ENCODE measurements at regions not wholly inside any gene's neighbourhood (a gene's known extent, or its start where the extent isn't known, plus 50 kb on each side); places are given as distances from the start of the nearest gene placed in this dataset.

DNA sequence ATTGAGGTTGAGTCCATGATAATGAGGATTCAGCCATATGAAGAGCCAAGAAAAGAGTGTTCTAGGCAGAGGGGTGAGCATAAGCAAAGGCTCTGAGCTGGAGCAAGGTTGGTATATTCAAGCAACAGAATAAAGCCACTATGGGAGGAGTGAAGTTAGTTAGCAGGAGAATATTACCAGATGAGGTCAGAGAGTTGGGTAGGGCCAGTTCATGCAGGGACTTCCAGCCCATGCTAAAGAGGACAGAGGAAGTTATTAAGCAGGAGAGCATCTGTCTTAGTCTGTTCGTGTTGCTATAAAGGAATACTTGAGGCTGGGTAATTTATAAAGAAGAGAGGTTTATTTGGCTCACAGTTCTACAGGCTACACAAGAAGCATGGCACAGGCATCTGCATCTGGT, 57.1 kb upstream of the ATG10 start:
- no peak for DNase-seq (ENCODE audit: low read depth, low spot score)

DNA sequence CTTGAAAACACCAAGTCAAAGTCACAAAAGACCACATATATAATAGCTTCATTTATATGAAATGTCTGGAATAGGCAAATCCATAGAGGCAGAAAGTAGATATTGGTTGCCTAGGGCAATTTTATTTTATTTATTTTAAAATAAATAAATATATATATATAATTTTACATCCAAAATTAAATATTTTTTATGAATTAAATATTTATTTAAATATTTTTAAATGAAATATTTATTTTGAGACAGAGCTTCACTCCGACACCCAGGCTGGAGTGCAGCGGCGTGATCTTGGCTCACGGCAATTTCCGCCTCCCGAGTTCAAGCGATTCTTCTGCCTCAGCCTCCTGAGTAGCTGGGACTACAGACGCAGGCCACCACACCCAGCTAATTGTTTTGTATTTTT, 58.9 kb upstream of the ATG10 start:
- no peak for DNase-seq (ENCODE audit: low read depth, low spot score)

DNA sequence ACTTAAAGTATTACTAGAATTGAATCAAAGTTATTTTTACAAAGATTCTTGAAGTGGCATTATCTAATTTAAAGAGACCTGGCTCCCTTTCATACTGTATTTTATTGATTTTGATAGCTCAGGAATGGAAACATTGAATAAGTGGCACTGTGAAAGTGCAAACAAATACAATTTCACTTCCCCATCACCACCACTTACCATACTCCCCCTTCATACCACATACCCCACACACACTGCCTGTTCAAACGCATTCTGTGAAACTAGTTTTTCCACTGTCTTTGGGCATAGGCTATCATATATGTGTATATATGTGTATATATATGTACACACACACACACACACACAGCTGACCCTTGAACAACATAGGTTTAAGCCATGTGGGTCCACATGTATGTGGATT, 62.1 kb upstream of the ATG10 start:
- no peak for DNase-seq (ENCODE audit: low read depth, low spot score)

DNA sequence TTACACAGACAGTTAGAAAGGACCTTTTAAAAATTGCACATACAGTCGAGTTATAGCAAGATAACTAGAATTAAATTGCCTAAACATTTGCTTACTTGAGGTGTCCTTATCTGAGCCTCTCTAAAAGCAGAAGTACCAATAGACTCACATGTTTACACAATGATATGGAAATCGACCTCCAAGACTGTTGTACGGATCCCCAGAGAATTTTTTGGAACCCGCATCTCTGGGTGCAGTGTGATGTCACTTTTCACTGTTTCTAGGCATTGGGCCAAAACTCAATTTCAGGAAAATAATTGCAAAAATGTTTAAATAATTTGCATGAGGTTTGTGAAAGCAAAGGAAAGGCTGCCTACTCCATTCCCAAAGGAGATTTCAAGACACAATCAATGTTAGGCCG, 63.1 kb upstream of the ATG10 start:
- DNase-seq (ENCODE audit: low read depth, low spot score), result peak; percentile 42

DNA sequence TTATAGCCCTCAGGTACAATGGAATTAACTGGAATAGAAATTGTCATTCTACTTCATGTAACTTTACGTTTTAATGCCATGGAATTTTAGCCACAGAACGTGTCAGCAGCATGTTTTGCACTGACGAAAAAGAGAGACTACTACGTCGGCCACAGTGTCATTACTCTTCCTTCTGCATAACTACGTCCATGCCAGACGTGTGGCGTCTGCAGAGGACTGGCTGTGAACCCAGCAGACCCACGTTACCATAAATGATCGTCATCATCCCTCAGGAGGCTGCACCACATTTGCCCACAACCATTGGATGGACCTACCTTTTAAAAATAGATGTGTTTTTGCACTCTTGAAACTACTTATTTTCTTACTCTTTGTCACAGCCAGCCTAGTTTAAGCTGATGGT, 63.8 kb upstream of the ATG10 start:
- DNase-seq (ENCODE audit: low read depth, low spot score), result peak; percentile 48

DNA sequence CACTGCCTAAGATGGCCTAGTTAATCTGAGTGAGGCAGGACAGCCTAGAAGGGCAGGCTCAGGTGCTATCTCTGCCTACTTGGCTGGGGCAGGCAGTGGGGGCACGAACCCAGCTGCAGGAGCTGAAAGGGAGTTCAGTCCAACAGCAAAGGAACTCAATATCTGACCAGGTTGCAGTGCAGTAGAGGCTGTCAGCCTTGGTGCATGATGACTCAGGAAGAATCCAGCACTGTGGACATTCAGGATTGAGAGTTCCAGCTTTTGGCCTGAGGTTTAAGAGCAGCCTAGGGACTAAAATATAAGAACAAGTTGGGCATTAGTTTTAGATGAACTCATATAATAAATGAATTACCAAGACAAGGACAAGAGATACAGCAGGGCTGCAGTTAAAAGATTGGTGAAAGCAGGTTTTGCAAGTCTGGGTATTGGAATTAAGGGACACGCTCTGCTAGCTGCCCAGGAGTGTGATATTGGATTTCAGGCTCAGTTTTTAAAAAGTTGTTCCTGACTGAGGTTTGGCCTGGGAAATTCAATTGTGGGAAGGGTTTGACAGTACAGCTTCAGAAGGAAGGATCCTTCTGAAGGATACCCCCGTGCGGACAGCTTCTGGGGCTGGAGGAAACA, 64.7 kb upstream of the ATG10 start:
- DNase-seq (ENCODE audit: low read depth, low spot score), result peak; percentile 4

DNA sequence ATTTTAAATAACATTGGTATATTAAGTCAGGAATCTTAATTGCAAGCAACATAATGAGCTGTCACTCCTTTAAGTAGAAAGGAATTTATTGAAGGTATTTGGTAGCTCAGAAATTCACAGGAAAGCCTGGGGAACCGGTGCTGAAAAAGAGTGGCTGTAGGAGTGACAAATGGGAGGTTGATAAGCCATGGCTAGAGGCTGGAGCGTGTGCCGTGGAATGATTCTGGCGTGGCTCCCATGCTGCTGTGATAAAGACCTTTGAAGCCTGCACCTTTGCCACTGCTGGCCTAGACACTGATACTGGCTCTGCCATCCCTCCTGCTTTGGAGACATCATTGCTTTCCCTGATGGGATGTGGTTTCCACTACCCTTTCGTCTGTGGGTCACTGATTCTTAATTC, 65.7 kb upstream of the ATG10 start:
- peak; percentile 38 for DNase-seq (ENCODE audit: low read depth, low spot score)

DNA sequence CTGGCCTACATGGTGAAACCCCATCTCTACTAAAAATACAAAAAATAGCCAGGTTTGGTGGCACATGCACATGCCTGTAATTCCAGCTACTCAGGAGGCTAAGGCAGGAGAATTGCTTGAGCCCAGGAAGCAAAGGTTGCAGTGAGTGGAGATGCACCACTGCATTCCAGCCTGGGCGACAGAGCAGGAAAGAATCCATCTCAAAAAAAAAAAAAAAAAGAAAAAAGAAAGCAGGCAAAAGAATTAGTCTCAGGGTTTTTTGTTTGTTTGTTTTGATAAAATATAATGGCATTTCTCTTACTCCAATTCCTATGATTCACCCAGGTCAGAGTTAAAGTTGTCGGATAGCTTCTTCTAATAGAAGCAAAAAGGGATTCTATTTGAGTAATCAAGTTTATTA, 67.0 kb upstream of the ATG10 start:
- DNase-seq (ENCODE audit: low read depth, low spot score), result no peak

DNA sequence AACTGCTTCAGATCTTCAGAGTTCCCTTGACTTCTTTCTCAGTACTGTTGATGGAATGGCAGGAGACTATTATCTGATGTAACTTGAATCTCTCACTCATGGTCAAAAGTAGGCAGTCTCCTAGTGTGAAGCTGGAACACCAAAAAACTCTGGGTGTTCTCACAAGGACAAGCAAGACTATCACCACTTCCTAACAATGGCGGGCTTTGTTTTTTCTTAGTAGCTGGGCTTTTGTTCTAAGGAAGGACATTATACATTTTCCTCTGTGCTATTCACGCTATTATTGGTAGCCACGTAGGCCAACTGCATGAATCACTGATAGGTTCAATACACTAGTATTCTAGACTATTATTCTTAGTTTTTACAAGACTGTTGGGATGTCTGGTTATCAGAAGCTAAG, 67.7 kb upstream of the ATG10 start:
- no peak for DNase-seq (ENCODE audit: low read depth, low spot score)

DNA sequence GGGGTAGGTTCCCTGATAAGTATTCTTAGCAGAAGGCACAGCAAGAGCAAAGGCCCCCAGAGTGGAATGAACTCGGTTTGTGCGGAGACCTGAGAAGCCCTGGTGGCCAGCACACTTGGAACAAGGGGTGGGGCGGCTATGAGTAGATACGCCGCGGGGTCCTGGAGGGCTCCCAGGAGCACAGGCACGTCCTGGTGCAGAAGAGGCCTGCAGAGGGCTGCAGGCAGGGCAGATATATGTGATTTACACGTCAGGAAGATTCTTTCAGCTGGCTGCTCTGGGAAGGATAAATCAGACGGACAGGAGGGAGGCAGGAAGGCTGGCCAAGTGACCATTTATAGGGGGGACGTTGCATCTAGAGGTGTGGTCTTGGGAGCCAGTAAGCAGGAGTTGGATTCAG, 70.2 kb upstream of the ATG10 start:
- DNase-seq (ENCODE audit: low read depth, low spot score), result no peak

DNA sequence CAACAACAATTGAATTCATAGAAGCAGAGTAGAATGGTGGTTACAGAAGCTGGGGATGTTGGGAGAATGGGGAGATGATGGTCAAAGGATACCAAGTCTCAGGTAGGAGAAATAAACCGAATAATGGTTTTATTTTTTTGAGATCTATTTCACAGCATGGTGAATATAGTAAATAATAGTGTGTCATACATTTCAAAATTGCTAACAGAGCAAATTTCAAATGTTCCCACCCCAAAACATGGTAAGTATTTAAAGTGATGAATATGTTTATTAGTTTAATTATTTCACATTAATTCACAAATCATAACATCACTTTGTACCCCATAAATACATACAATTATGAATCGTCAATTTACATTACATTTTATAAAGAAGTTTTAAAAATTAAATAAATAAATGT, 72.7 kb upstream of the ATG10 start:
- no peak for DNase-seq (ENCODE audit: low read depth, low spot score)

DNA sequence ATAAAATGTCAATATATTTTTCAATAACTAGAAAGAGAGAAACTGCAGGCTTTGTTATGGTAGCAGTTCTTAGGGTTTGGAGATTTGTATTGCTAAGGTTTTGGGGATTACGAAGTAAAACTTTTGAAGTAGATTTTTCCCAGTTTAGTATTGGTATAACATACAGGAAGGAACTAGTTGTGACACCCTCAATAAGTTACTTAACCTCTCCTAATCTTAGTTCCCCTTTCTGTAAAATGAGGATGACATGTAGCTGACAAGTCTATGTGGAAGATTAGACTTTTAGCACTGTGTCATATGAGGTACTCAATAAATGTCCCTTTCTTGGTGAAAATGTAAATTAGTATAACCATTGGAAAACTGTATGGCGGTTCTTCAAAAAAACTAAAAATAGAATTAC, 73.4 kb upstream of the ATG10 start:
- DNase-seq (ENCODE audit: low read depth, low spot score), result no peak

DNA sequence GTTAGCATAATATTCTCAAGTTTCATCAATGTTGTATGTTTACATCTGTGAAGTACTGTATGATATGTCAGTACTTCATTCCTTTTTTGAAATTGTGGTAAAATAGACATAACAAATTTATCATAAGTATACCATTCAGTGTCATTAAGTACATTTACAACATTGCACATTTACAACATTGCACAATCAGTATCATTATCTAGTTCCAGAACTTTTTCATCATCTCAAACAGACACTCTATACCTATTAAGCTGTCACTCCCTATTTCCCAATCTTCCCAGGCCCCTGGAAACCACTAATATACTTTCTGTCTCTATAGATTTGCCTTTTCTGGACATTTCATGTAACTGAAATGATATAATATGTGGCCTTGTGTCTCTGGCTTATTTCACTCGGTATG, 75.1 kb upstream of the ATG10 start:
- no peak for DNase-seq (ENCODE audit: low read depth, low spot score)

DNA sequence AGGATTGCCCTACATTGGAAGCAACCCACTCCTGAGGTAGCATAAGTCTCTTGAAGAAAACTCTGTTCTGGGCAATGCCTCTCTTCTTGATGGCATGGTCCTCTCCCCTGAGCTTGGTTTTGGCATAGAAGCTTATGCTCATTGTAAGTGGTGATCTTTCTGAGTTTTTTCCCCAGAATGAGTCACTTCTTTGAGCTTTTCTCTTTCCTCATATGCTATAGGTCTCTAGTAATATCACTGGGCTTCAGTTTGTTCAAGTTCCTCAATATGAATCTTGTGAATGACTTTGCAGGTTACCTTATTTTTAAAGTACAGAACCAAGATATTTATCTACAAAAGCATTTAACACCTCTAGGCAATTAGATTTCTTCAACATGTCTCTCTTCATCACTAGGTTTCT, 76.5 kb upstream of the ATG10 start:
- DNase-seq (ENCODE audit: low read depth, low spot score), result no peak

DNA sequence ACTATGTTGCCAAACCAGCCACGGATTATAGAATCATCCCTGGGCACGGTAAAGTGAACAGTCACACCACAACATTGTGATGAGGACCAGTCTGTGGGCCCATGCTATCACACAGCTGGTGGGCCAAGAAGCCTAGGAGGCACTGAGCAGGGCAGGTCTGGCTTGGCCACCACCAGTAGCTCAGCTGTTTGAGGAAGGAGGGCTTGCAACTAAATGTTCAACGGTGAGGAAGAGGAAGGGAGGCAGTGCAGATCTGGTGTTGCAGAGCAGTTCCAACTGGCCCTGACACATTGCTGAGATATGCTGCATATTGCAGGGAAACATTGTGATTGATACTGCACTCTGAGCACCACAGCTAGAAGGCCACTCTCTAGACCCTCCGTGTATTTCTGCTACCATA, 77.9 kb upstream of the ATG10 start:
- no peak for DNase-seq (ENCODE audit: low read depth, low spot score)

DNA sequence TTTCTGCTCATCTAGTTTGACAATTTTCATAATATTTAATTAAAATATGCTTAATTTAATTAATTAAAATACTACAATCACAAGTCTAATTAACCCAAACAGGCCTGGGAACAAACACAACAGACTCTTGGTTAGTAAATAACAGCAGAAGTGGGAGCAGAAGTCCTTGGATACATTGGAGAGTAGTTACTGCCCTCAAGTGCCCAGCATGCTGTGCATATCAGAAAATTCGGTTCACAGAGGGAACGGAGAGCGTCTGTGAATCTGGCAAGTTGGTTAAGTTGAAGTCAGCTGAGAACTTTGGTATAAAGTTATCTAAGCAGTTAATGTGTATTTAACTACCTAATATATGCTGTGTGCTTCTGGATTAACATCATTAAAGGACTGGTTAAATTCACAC, 87.0 kb upstream of the ATG10 start:
- DNase-seq (ENCODE audit: low read depth, low spot score), result no peak

DNA sequence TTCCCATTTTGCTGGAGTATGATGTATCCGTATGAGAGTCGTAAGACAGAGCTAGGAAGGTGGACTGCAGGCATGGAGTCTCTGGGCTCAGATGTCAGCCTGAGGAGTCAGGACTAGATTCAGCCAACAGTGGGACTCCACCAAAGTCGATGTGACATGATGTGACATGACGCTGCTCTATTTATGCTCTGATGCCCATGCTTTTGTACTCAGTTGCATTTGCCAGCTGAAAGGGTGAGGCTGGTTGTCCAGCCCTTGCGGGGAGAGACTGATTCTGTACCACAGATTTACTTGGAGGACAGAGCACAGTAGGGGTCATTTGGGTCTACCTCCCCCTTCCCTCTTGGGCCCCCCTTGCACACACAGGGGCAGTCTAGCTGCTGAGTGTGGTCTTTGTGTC, 88.5 kb upstream of the ATG10 start:
- DNase-seq (ENCODE audit: low read depth, low spot score), result no peak

DNA sequence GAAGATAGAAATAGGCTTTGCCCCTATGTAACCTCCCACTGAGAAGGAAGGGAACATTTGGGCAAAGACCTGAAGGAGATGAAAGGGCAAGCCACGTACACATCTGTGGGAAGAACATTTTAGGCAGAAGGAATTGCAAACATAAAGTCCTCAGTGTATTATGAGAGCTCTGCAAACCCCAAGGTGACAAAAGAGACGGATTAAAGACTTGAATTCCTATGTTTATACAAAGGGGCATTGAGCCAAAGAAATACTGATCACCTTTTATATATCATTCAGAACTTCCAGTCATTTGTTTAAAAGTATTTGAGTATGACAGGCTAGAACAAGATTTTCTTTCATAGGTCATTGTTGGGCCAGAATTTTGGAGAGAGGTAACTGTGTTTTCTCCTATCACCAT, 90.2 kb upstream of the ATG10 start:
- no peak for DNase-seq (ENCODE audit: low read depth, low spot score)

DNA sequence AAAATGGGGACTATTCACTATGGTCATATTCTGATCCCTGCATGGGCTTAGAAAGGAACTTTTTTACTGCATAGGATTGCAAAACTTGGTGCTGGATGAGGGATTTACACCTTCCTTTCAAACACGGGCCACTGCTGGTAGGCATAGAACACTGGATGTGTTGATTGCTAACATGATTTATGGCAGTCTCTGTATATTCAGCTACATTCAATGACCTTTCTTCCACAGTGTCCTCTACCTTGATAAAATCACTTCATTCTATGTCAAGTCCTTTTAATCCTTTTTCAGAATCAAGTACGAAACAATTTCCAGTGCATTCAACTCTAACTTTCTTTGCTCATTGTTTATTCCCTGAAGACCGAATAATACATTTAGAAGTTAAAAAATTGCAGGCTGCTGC, 91.9 kb upstream of the ATG10 start:
- DNase-seq (ENCODE audit: low read depth, low spot score), result no peak

DNA sequence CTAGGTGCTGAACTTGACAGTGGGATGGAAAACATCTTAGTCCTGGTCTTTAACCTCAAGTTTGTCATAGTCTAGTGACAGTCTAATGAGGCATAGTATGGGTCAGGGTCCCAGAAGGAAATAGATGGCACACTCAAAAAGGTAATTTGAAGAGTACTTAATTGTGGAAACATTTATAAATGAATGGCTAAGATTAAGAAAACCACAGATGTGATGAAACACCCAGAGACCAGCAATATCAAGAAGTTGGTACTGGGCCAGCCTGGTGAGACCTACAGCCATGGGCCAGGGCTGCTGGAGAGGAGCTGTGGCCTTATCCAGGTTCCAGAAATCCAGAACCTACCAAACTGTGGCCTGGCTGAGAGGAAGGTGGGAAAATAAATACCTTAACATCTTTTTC, 93.5 kb upstream of the ATG10 start:
- no peak for DNase-seq (ENCODE audit: low read depth, low spot score)

DNA sequence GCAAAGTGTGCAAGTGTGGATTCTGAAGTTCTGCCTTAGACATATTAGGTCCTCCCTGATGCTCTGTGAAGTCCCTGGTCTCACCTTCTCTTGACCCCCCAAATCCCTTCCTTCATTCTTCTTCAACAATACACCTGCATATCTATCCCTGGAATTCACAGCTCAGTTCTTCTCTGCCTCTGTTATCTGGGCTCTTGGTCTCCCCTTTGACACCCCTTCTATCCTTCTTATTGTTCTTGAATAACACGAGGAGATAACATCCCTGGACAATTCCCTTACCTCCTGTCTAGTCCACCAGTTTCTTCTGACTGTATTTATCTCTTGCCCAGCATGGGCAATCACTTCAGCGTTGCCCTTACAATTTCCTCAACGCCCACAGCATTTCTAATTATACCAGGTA, 104.8 kb upstream of the ATG10 start:
- no peak for DNase-seq (ENCODE audit: low read depth, low spot score)

DNA sequence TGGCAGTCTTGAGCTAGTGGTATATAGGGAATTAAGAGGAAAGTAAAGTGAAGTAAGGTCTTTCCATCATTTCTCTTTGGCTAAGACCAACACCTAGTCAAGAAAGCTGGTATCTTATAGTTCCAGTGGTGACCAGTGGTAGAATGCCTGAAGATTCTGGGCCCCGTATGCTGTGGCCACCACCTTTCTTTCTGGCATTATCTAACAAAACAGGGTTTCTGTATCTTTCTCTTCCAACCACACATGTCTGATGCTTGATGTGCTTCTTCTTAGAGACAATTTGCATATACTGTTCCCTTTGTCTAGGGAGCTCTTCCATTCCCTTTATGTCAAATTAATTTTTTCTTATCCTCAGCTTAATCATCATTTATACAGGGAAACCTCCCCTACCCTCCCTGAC, 109.9 kb upstream of the SSBP2 start:
- no peak for DNase-seq (ENCODE audit: low read depth, low spot score)

DNA sequence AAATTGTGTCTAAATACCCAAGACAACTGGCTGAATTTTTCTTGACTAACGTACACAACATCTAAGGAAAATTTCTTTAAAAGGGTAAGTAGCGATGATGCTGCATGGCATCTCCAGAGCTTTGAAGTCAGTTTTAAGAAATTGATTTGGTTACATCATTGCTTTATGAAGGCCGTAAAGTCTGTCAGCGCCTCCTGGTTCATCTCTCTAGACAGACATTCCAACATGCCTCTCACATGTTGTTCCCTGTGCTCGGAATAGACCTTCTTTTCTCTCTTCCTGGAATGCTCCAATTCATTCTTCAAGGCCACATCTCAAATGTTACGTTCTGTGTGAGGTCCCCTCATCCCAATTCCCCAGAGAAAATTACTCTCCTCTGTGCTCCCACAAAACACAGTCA, 108.7 kb upstream of the SSBP2 start:
- no peak for DNase-seq (ENCODE audit: low read depth, low spot score)

Data from astrocyte of the hippocampus (primary cell).